ENCODE measurements at regions not wholly inside any gene's neighbourhood (a gene's known extent, or its start where the extent isn't known, plus 50 kb on each side); places are given as distances from the start of the nearest gene placed in this dataset.

DNA sequence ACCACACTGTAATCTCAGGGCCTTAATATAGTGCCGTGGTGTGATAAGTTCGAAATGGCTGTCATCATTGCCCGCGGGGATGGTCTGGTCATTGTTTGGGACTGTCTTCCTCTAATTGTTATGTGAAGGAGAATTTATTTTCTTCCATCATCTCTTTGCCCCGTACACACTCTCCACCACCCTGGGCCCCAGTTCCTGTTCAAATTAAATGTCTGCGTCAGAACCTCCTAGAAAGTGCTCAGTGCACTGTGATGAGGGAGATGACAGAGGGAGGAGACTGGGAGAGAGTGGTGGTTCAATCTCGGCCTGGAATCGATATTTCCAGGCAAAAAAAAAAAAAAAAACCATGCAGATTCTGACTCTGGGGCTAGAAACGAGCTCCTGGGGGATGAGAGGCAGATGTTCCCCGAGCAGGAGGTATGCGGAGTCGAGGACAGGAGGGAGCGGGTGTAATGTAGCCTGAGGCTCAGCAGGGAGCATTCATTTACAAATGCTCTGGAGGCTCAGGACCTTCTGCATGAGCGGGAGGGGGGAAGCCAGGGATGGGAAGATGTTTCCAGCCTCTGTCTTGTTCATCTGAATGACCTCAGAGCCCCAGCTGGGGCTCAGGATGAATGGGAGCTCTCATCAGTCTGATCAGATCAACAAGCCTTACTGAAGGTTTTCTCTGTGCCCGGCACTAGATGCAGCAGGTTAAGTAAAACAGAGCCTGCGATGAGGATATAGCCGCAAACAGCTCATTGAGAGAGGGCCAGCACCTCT, 219.5 kb downstream of the TBX5 start:
- no peak for TF ChIP-seq POLR2A (IDR thresholded peaks at IDR 0.05)
- TF ChIP-seq, protein P1, sequence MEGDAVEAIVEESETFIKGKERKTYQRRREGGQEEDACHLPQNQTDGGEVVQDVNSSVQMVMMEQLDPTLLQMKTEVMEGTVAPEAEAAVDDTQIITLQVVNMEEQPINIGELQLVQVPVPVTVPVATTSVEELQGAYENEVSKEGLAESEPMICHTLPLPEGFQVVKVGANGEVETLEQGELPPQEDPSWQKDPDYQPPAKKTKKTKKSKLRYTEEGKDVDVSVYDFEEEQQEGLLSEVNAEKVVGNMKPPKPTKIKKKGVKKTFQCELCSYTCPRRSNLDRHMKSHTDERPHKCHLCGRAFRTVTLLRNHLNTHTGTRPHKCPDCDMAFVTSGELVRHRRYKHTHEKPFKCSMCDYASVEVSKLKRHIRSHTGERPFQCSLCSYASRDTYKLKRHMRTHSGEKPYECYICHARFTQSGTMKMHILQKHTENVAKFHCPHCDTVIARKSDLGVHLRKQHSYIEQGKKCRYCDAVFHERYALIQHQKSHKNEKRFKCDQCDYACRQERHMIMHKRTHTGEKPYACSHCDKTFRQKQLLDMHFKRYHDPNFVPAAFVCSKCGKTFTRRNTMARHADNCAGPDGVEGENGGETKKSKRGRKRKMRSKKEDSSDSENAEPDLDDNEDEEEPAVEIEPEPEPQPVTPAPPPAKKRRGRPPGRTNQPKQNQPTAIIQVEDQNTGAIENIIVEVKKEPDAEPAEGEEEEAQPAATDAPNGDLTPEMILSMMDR (IDR thresholded peaks at IDR 0.05), result no peak

Data from body of pancreas (tissue), 4 donors.